DOHH2 (cell line): ENCODE measurements at regions not wholly inside any gene's neighbourhood (a gene's known extent, or its start where the extent isn't known, plus 50 kb on each side); places are given as distances from the start of the nearest gene placed in this dataset.

Experiments
- H3F3A ChIP-seq: fragments of 200-600 bp; sonication (generic), shearing (Covaris generic); 2 replicates; pipeline ENCODE4 v1.6.0; 2016; ENCODE audit warnings: antibody characterized with exemption, mild to moderate bottlenecking; ENCODE audit not compliant: control insufficient read depth, insufficient read depth
- H3K27ac ChIP-seq: fragments of 200-600 bp; sonication (generic); 2 replicates; pipeline ENCODE4 v1.5.1; 2014; ENCODE audit warnings: low read depth, mild to moderate bottlenecking, low read length, moderate library complexity
- H3K27me3 ChIP-seq: fragments of 200-600 bp; sonication (generic); 2 replicates; pipeline ENCODE4 v1.6.1; 2014; ENCODE audit warnings: mild to moderate bottlenecking, low read length, mixed read lengths; ENCODE audit not compliant: control insufficient read depth
- H3K36me3 ChIP-seq: fragments of 200-600 bp; sonication (generic); 2 replicates; pipeline ENCODE4 v1.6.1; 2014; ENCODE audit warnings: mild to moderate bottlenecking, low read length, moderate library complexity, mixed read lengths; ENCODE audit not compliant: control insufficient read depth
- H3K4me1 ChIP-seq: fragments of 200-600 bp; sonication (generic); 2 replicates; pipeline ENCODE4 v1.6.1; 2014; ENCODE audit warnings: mild to moderate bottlenecking, low read length, mixed read lengths; ENCODE audit not compliant: control insufficient read depth
- H3K4me2 ChIP-seq: fragments of 200-600 bp; sonication (generic); 2 replicates; pipeline ENCODE4 v1.6.0; 2014; ENCODE audit warnings: mild to moderate bottlenecking, low read length, moderate library complexity
- H3K4me3 ChIP-seq: fragments of 200-600 bp; sonication (generic); 2 replicates; pipeline ENCODE4 v1.5.1; 2014; ENCODE audit warnings: mild to moderate bottlenecking, low read length, mixed read lengths
- H3K79me2 ChIP-seq: fragments of 200-600 bp; sonication (generic); 2 replicates; pipeline ENCODE4 v1.6.1; 2014; ENCODE audit warnings: mild to moderate bottlenecking, low read length, mixed read lengths; ENCODE audit not compliant: control insufficient read depth
- H3K9me2 ChIP-seq: fragments of 200-600 bp; sonication (generic); replicated peaks from 2 replicates; pipeline ENCODE4 v1.6.1; 2014; ENCODE audit warnings: mild to moderate bottlenecking, low read length, mixed read lengths; ENCODE audit not compliant: control insufficient read depth
- H3K9me3 ChIP-seq: fragments of 200-600 bp; sonication (generic); 2 replicates; pipeline ENCODE4 v1.6.1; 2014; ENCODE audit warnings: antibody characterized with exemption, low read length, mixed read lengths; ENCODE audit not compliant: control insufficient read depth, insufficient read depth
- H4K20me1 ChIP-seq: fragments of 200-600 bp; sonication (generic); 2 replicates; pipeline ENCODE4 v1.6.0; 2014; ENCODE audit warnings: low read depth, mild to moderate bottlenecking, antibody characterized with exemption, low read length, moderate library complexity; ENCODE audit not compliant: control insufficient read depth, insufficient read depth
- EZH2phosphoT487 ChIP-seq: fragments of 200-600 bp; sonication (generic); IDR thresholded peaks from 2 replicates; pipeline ENCODE4 v1.6.1; 2017; ENCODE audit warnings: borderline replicate concordance, mild to moderate bottlenecking, antibody characterized with exemption, low read length, moderate library complexity, mixed read lengths
- TF ChIP-seq, protein P1 (sequence below): fragments of 200-600 bp; sonication (generic); IDR thresholded peaks from one replicate; pipeline ENCODE4 v1.5.1; 2014; ENCODE audit warnings: antibody characterized with exemption, mild to moderate bottlenecking, low read depth, low read length; ENCODE audit not compliant: poor library complexity, severe bottlenecking

DNA sequence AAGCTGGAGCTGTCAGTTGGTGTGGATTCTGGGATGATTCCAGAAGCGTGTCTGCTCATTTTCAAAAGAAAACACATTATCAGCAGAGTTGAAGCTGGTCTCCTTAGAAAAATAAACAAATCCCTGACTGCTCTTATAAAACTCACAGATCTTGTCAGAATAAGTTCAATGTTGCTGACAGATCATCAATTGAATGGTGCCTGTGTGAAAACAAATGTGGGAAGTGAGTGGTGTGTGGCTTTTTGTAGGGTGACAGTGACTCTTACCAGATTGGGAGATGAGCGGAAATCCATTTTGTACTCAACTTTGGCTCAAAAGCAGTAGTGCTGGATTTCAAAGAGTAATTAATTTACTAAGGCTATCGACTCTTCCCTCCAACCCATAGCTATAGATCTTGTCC is 807.8 kb downstream of the RAPGEF2 start:
- Histone ChIP-seq H3K27ac (no peak overlapping the region), H3K27me3 (no peaks in the 10 kb centered on the region), H3K4me3 (no peak overlapping the region), H3K4me2 (no peak overlapping the region), H3K4me1 (no peaks in the 10 kb centered on the region), H3K9me2 (no peaks in the 10 kb centered on the region), H3K36me3 (no peaks in the 10 kb centered on the region), H4K20me1 (no peaks in the 10 kb centered on the region), H3K9me3 (no peaks in the 10 kb centered on the region), H3K79me2 (no peaks in the 10 kb centered on the region), H3F3A (no peaks in the 10 kb centered on the region)
- TF ChIP-seq, protein P1, sequence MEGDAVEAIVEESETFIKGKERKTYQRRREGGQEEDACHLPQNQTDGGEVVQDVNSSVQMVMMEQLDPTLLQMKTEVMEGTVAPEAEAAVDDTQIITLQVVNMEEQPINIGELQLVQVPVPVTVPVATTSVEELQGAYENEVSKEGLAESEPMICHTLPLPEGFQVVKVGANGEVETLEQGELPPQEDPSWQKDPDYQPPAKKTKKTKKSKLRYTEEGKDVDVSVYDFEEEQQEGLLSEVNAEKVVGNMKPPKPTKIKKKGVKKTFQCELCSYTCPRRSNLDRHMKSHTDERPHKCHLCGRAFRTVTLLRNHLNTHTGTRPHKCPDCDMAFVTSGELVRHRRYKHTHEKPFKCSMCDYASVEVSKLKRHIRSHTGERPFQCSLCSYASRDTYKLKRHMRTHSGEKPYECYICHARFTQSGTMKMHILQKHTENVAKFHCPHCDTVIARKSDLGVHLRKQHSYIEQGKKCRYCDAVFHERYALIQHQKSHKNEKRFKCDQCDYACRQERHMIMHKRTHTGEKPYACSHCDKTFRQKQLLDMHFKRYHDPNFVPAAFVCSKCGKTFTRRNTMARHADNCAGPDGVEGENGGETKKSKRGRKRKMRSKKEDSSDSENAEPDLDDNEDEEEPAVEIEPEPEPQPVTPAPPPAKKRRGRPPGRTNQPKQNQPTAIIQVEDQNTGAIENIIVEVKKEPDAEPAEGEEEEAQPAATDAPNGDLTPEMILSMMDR = no peak
- TF ChIP-seq EZH2phosphoT487 = no peak

DNA sequence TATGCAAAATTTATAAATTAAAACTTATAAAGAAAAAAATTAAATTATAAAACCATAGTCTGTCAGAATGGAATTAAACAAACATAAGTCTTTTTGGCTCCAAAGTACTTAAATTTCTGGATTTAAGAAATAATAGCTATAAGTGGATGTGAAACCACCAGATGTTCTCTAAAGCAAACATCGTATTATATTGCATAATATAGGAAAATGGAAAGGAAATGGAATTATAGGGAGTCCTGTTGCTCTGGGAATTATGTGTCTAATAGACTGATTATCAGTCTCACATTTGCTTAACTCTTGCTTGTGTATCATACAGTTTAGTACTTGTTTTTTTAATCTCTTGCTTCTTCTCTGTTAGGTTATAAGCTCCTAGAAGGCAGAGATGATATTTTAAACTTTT is 819.2 kb downstream of the RAPGEF2 start:
- Histone ChIP-seq H3K4me2 (no peak overlapping the region), H3K27me3 (no peaks in the 10 kb centered on the region), H3K27ac (no peak overlapping the region), H3F3A (no peaks in the 10 kb centered on the region), H3K36me3 (no peaks in the 10 kb centered on the region), H3K9me2 (no peaks in the 10 kb centered on the region), H3K4me1 (no peaks in the 10 kb centered on the region), H3K4me3 (no peak overlapping the region), H3K9me3 (no peaks in the 10 kb centered on the region), H3K79me2 (no peaks in the 10 kb centered on the region), H4K20me1 (no peaks in the 10 kb centered on the region)
- TF ChIP-seq, protein P1 = no peak
- TF ChIP-seq EZH2phosphoT487 = no peak

DNA sequence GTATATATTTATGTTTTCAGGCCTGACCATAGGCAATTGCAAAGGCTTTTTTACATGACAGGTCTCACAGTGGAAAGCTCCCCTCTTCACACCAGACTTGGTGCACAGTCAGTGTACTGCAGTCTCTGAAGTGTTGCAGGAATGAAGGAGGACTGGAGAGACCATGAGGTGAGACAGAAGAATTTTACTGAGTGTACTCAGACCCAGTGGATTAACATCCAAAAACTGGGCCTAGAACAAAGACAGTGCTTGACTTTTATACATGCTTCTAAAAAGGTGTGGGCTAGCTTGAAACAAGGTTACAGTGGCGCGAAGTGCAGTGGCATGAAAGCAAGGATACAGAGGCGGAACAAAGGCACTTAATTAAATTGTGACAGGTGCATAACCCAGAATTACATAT is 822.9 kb downstream of the RAPGEF2 start:
- Histone ChIP-seq H4K20me1 (no peaks in the 10 kb centered on the region), H3K27me3 (no peaks in the 10 kb centered on the region), H3K4me2 (no peak overlapping the region)

More for the DNA sequence above, 822.9 kb downstream of the RAPGEF2 start:
- no peak overlapping the region for H3K4me3 ChIP-seq
- no peaks in the 10 kb centered on the region for H3K9me3 ChIP-seq
- no peaks in the 10 kb centered on the region for H3F3A ChIP-seq
- no peaks in the 10 kb centered on the region for H3K79me2 ChIP-seq
- TF ChIP-seq, protein P1 = no peak
- no peak for TF ChIP-seq EZH2phosphoT487
- H3K36me3 ChIP-seq = no peaks in the 10 kb centered on the region
- H3K27ac ChIP-seq = no peak overlapping the region
- no peaks in the 10 kb centered on the region for H3K9me2 ChIP-seq
- H3K4me1 ChIP-seq = no peaks in the 10 kb centered on the region
